ENCODE measurements at regions not wholly inside any gene's neighbourhood (a gene's known extent, or its start where the extent isn't known, plus 50 kb on each side); places are given as distances from the start of the nearest gene placed in this dataset.

- TF ChIP-seq, protein P1, sequence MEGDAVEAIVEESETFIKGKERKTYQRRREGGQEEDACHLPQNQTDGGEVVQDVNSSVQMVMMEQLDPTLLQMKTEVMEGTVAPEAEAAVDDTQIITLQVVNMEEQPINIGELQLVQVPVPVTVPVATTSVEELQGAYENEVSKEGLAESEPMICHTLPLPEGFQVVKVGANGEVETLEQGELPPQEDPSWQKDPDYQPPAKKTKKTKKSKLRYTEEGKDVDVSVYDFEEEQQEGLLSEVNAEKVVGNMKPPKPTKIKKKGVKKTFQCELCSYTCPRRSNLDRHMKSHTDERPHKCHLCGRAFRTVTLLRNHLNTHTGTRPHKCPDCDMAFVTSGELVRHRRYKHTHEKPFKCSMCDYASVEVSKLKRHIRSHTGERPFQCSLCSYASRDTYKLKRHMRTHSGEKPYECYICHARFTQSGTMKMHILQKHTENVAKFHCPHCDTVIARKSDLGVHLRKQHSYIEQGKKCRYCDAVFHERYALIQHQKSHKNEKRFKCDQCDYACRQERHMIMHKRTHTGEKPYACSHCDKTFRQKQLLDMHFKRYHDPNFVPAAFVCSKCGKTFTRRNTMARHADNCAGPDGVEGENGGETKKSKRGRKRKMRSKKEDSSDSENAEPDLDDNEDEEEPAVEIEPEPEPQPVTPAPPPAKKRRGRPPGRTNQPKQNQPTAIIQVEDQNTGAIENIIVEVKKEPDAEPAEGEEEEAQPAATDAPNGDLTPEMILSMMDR (IDR thresholded peaks at IDR 0.05; ENCODE audit: insufficient read depth, low read depth, low read length): no peak
- no peak for DNase-seq (ENCODE audit: low read depth)
Measured at GRCh38 chr6:166087852-166088251, 79.8 kb downstream of the TBXT start.

DNA sequence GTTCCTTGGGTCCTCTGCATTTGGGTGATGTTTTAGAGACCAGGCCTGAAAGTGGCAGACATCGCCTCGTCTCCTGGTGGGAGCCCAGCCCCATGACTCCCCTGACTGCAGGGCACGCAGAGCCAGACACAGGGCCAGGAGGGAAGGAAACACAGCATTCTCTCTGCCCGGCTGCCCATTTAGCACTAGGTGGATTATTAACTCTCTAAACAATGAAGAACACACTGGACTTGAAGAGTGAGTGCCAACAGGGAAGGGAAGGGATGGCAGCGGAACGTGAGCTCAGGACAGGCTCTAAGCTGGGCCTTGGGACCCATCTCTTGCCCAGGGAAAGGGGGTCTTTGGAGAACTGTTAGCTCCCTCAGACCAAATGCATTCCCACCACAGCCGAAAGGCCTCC, 80.4 kb downstream of the TBXT start:
- TF ChIP-seq, protein P1 (IDR thresholded peaks at IDR 0.05; ENCODE audit: insufficient read depth, low read depth, low read length): no peak
- no peak overlapping the region for H3K4me3 ChIP-seq (ENCODE audit: low read depth, low read length)
- no peak for DNase-seq (ENCODE audit: low read depth)

More at GRCh38 chr6:166087852-166088251, 79.8 kb downstream of the TBXT start:
- no peak overlapping the region for H3K4me3 ChIP-seq (ENCODE audit: low read depth, low read length)

- no peak overlapping the region for H3K4me3 ChIP-seq (ENCODE audit: low read depth, low read length)
- TF ChIP-seq, protein P1 (IDR thresholded peaks at IDR 0.05; ENCODE audit: insufficient read depth, low read depth, low read length): no peak
- no peak for DNase-seq (ENCODE audit: low read depth)
Measured at GRCh38 chr6:166085500-166085899, 82.2 kb downstream of the TBXT start.

- TF ChIP-seq, protein P1 (IDR thresholded peaks at IDR 0.05; ENCODE audit: insufficient read depth, low read depth, low read length): no peak
- DNase-seq (ENCODE audit: low read depth): no peak
- H3K4me3 ChIP-seq (ENCODE audit: low read depth, low read length): no peak overlapping the region
Measured at GRCh38 chr6:166084951-166085350, 82.7 kb downstream of the TBXT start.

DNA sequence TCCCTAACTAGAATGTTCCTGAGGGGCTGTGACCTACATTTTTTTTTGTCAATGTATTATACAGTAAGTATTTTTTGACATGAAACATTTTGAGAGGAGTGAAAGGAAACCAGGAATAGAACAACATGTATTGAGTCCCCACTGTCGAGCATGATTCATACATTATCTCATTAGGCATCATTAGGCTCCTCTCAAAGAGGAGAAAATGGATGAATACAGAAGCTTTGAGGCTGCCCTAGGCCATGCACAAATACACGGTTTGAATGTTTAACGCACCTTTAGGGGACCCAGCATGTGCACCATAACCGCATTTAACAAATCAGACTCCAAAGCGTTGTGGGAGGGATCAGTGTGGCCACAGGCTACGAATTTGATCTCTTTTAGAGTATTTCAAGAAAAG, 87.8 kb downstream of the TBXT start:
- TF ChIP-seq, protein P1 (IDR thresholded peaks at IDR 0.05; ENCODE audit: insufficient read depth, low read depth, low read length): no peak
- no peak for DNase-seq (ENCODE audit: low read depth)
- H3K4me3 ChIP-seq (ENCODE audit: low read depth, low read length): no peak overlapping the region

DNA sequence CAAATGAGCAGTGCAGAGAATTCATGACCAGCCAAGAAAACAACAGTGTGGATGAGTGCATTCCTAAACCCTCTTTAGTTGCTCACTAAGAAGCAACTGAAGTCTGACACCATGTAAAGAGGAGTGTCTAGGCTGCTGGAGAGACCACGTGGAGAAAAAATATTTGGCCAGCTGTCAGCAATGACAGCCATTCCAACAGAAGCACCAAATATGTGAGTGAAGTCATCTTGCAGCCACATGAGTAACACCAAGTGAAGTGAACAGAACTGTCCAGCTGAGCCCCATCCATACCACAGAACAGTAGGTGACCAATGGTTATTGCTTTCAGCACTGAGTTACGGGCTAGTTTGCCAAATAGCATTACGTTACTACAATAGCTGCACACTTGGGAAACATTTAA, 89.4 kb downstream of the TBXT start:
- DNase-seq (ENCODE audit: low read depth): peak; percentile 83
- no peak overlapping the region for H3K4me3 ChIP-seq (ENCODE audit: low read depth, low read length)
- TF ChIP-seq, protein P1 (IDR thresholded peaks at IDR 0.05; ENCODE audit: insufficient read depth, low read depth, low read length): no peak

DNA sequence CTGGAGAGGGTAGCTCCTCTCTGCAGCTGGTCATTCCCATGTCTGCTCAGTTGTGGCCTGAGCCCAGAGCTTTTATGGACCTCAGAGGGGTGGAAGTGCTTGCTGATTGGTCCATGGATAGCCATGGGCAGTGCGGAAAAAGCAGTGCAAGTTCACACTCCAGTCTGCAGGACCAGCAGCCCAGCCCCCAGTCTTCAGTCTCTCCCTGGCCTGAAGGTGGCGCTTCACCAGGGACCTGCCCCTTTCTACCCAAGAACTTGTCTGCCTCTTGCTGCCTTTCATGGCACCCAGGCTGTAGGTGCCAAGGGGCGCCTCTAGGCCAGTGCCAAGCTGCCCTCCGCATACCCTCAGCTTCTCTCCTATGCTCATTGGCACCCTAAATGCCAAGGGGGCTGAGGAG, 91.0 kb downstream of the TBXT start:
- H3K4me3 ChIP-seq (ENCODE audit: low read depth, low read length): no peak overlapping the region
- no peak for DNase-seq (ENCODE audit: low read depth)
- TF ChIP-seq, protein P1 (IDR thresholded peaks at IDR 0.05; ENCODE audit: insufficient read depth, low read depth, low read length): no peak

Measured in fibroblast of villous mesenchyme (primary cell).